ENCODE measurements at regions not wholly inside any gene's neighbourhood (a gene's known extent, or its start where the extent isn't known, plus 50 kb on each side); places are given as distances from the start of the nearest gene placed in this dataset.
A peak's percentile ranks its signal among the peaks of the same experiment; 100 is the strongest.
"Not testable (repeated sequence)": the region's sequence is repeated elsewhere in the genome, so short reads cannot be mapped to it uniquely, and the experiment has no call there.

DNA sequence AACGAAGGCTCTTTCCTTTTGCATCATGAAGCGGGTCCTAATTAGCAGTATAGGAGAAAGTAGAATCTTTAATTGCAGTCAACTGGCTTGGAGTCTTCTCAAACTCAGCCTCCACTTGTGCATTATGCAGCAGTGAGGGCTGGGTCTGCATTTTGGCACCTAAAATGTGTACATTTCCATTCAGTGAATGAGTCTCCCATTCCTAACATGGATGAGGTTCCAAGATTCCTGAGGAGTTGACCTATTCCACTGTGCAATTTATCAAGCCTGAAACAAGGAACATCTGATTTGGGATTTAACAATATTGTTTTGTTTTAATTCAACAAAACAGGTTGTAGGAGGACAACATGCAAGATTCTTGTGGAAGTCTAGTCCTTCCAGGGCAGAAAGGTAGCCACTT lies 171.8 kb upstream of the S1PR3 start:
- DNase-seq = no peak

DNA sequence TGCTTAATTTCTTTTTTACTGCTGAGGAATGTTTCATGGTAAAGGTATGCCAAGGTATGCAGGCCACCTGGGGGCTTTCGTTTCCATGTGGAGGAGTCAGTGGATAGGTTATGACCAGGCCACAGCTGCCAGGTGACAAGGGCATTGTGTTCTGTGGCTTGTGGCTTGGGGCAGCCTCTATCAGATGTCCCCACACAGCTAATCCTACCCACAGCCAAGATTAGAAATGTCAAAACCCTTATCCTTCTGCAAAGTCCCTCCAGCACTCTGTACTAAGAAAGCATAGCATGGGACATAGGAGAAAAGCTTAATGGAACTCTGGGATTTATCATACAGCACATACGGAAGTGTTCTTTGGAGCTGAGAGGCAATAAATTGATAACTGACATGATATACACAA lies 171.2 kb upstream of the S1PR3 start:
- DNase-seq = no peak

DNA sequence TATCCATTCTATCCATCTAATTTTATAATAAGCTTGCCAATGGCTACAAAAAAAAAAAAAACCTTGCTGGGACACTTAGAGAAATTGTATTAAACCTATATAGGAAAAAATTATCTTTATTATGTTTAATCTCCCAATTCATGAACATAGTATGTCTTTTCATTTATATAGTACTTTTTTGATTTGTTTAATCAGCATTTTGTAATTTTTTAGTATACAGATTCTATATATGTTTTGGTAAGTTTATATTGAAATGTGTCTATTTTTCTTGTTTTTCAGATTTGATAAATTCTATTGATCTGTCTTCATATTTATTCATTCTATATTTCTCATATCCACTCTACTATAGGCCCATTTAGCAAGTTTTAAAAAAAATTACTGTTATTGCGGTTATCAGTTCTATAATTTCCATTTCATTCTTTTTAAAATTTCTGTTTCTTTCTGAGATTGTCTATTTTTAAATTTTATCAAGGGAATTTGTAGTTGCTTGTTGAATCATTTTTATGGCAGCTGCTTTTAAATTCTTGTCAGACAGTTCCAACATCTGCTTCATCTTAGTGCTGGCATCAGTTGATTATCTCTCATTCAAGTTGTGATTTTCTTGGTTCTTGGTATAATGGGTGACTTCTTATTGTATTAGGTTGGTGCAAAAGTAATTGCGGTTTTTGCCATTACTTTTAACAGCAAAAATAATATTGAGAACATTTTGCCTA lies 170.1 kb upstream of the S1PR3 start:
- DNase-seq = no peak

DNA sequence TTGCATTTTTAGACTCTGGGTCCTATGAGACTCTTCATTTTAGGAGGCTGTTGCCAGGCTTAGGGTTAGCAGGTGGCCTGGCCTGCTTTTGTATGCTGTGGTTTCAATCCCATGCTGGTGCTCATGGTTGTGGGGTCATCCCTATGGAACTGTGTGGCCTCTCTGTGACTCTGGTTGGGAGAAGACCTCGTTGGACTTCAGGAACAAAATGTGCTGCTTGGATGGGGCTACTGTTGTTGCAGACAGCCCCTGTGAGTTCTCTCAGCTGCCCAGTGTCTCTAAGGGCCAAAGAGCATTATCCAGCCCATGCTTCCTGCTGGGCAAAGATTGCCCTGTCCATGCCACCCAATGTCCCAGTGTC lies 169.5 kb upstream of the S1PR3 start:
- DNase-seq = no peak

DNA sequence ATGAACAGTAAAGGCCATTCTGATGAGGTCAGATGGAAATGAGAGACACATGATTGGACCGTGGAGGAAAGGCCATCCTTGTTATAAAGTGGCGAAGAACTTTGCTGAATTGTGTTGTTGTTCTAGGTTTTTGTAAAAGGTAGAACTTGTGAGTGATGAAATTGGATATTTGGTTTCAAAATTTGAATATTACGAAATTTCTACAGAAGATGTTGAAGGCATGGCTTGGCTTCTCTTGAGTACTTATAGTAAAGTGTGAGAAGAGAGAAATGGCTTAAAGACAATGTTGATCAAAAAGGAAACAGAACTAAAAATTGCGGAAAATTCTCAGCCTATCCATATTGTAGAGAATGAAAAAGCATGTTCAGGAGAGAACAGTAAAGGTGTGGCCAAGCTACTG lies 166.6 kb upstream of the S1PR3 start:
- no peak for DNase-seq

DNA sequence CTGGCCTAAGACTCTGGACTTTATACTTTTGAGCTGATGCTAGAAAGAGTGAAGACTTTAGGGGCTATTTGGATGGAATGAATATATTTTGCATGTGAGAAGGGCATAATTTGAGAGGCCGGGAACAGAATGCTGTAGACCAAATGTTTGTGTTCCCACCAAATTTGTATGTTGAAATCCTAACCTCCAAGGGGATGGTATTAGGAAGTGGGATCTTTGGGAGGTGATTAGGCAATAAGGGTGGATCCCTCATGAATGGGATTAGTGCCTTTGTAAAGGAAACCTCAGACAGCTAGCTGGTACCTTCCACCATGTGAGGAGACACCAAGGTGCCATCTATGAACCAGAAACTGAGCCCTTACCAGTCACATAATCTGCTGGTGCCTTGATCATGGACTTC lies 165.1 kb upstream of the S1PR3 start:
- DNase-seq = no peak

DNA sequence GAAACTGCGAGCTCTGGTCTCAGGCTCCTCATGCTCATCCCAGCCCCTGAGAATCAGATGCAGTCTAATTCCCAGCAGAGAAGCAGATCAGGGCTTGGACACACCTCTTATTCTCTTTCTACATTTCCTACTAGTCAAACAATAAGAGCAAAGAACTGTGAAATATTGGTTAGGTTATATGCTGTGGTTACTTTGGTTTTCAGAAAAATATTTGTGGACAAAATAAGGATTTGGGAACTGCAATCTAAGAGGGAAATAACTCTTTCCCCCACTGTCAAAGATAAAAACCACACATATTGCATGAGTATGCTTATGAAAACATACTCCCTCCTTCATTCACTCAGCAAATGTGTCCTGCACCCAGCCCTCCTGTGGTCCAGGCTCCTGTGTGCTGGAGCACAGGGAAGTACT lies 164.5 kb upstream of the S1PR3 start:
- DNase-seq = no peak

DNA sequence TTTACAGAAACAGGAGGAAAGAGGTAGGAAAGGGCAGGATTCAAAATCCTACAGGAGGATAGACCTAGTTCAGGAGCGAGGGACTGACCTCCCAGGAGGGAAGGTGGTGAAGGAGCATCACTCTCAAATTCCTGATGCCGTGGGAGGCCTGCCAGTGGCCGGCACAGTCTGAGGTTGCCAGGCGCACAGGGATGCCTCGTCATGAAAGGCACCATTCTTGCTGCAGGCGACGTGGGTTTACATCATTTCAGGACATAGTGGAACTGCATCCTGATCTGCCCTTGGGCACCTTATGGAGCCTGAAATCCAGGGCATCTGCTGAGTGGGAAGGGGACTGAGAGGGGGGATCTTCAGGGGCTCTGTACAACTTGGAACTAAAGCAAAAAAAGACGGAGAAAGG lies 163.2 kb upstream of the S1PR3 start:
- DNase-seq = no peak

DNA sequence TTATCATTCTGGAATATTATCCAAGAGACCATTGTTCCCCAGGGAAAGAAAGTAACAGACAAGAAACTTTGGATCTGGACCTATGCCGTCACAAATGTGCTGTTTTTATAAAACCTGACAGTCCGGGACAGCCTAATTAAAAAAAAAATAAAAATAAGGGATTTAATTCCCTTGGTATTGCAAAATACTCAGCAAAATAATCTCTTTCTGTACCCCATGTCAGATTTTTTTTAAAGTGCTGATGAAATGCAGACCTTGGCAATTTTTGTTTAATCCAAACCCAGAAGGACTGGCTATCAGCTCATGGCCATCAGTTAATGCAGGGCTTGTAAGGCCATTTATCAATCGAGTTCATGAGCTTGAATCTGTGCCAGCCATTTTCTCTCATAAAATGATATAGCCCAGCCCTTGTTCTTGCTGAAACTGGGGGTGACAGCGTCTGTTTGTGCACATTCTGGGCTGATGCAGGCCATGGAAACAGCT lies 162.7 kb upstream of the S1PR3 start:
- DNase-seq = no peak

DNA sequence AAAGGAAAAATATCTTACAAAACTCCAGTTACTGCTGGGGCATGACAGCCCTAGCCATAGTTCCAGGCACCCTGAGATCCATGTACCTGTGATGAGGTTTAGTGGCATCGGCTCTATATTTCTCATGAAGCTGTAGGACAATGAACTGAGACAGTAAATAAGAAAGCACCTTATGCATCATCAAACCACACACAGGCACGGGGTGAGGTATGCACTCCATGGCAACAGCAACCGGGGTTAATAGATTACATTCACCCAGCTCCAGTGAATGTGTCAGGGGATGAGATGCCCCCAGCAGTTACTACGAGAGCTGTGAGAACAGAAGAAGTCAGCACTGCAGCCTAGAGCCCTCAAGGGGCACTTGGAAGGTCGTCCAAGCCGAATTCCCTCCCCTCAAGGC lies 162.0 kb upstream of the S1PR3 start:
- peak; percentile 79 for DNase-seq

DNA sequence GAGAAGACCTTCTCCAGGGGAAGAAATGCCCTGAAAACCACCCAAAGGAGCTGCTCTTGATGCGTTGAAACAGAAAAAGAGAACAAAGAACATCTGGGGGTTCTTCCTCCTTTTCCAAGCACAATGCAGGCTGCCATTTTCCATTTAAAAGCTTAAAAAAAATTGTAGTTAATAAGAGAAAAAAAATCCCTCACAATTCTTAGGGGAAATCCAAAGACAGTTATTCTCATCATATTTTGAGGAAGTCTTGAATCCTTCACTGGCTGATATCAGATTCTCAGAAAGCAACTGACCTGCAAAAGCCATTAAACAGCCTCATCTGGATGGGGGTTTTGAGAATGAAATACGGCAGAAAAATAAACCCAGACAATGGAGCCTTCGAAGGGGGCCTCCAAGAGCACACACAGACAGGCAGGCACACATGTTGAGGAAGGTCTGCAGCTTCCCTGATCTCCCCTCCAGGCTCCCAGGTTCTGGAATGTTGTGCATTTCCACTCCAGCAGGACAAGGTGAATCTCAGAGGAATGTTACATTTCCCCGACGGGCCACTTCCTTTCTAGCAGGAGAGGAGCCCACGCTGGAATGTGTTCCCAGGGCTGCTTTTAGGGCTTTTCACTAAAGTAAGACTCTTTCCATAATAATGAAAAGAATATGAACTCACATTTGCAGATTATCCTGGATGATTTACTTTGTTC lies 159.4 kb upstream of the S1PR3 start:
- DNase-seq = no peak

DNA sequence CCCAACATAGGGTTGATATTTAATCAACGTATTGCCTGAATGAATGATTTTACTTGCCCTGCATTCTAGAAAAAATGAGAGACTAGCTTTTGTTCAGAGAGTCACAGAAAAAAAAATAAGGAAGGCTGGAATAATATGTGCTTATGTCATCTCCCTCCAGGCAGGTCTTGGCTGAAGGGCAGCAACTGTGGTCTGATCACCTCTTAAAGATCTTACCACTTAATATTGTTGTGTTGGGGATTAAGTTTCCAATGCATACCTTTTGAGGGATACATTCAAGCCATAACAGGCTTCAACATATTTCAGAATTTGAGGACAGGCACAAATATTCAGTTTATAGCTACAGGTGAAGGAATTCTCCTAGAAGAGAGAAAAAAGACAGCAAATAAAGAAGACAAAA lies 157.3 kb upstream of the S1PR3 start:
- DNase-seq = no peak

DNA sequence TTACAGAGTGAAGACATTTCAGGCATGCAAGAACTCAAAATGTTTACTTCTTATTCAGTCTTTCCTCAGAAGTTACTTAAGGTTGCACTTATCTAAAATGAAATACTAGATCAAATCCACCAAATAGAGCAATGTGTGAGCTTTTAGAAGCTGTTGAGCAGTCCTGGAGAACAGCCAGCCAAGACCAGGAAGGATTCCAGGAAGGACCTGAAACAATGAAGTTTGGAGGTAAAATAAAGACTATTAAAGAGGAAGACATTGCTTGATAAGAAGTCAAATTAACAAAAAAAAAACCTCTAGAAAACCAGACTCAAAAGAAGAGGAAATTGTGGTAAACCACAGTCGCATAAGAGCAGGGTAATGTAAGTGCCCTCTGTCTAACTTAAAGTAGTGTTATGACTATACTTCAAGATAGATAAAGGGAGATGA lies 156.2 kb upstream of the S1PR3 start:
- DNase-seq = peak; percentile 76

DNA sequence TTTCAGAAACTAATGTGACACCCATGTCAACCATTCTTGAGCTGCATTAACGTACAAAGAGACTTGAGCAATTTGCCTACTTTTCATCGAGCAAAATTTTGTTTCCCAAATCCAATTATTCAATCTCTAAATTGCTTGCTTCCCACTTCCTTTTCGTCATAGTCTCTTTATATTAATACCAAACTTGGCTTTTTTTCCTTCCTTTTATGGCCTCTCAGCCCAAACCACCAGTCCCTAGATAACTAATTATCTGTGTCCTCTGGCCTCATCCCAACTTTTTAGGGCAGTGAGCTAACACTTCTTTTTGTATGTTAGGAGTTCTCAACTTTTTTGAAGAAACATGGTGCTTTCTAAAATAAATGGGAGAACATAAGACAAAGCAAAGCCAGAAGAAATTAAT lies 155.5 kb upstream of the S1PR3 start:
- DNase-seq = no peak

DNA sequence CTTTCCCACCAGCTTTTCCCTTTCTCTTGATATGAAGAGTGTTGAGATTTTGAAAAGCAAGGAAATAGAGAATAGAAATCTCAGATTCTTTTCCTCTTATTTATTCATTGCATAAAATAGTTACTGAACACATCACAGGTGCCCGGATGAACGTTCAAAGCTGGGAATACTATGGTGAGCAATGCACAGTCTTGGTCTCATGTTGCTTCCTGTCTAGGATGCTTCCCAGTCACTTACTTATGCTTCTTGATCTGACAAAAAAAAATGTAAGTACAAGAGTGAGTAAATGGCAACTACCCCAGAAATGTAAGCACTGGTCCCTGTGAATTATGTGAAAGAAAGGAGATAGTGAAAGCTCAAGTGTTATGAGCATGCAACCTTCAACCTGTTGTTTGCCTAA lies 153.5 kb upstream of the S1PR3 start:
- no peak for DNase-seq

DNA sequence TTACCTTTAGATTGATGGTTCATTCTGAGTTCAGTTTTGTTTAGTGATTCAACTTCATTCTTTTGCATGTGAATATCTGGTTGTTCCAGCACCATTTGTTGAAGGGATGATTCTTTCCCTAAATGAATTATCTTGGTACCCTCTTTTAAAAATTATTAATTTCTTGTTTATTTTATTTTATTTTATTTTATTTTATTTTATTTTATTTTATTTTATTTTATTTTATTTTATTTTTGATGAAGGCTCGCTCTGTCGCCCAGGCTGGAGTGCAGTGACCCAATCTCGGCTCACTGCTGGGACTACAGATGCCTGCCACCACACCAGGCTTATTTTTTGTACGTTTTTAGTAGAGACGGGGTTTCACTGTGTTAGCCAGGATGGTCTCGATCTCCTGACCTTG lies 141.4 kb upstream of the S1PR3 start:
- not testable (repeated sequence) for DNase-seq

DNA sequence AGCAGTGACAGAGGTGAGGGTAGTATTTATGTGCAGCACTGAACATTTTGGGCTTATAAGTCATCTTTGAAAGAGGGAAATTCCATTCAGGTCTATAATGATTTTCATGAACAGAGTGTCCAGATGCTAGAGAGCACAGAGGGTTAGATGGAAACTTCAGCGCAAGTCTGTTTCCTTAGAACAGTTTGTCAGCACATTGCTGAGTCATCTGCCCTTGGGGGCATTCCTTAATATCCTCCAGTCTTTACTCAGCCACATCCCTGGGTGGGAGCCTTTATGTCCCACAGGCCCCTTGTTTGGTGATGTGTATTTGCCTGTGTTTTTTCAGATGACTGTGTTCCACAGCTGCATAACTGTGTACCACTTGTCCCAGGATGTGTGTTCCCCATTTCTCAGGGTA lies 138.5 kb upstream of the S1PR3 start:
- DNase-seq = no peak

DNA sequence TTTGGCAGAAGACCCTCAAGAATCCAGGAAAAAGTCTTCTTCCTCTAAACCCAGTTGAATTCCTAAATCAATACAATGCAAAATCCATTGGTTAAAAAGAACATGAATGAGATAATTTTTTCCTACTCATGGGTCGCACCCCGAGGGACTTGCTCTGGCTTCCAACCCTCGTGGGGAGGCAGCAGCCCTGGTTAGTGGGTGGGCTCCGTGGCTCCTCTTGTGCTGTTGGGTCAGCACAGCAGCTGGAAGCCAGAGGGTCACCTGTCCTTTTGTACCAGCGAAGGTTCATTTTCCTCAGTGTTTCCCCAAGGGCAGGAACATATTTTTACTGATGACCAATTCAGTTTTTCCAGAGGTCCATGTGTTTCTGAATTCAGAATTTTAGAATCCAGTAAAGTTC lies 120.6 kb upstream of the S1PR3 start:
- no peak for DNase-seq

DNA sequence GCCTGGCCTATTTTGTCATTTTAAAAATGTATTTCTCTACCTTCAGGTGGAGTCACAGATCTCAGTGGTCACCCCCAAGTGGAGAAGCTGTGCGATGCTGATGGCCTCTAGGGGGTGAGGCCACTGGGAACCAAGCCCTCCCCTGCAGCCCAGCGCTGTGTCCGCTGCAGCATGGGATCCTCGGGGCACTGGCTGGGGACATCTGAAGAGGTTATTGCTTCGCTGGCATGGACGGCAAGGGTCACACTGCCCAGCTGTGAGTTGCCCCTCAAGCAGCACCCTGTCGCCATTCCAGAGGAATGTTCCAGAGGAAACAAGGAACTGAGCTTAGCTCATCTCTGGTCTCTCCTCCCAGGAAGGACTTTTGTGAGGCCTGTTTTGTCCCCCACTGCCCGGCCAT lies 119.6 kb upstream of the S1PR3 start:
- no peak for DNase-seq

DNA sequence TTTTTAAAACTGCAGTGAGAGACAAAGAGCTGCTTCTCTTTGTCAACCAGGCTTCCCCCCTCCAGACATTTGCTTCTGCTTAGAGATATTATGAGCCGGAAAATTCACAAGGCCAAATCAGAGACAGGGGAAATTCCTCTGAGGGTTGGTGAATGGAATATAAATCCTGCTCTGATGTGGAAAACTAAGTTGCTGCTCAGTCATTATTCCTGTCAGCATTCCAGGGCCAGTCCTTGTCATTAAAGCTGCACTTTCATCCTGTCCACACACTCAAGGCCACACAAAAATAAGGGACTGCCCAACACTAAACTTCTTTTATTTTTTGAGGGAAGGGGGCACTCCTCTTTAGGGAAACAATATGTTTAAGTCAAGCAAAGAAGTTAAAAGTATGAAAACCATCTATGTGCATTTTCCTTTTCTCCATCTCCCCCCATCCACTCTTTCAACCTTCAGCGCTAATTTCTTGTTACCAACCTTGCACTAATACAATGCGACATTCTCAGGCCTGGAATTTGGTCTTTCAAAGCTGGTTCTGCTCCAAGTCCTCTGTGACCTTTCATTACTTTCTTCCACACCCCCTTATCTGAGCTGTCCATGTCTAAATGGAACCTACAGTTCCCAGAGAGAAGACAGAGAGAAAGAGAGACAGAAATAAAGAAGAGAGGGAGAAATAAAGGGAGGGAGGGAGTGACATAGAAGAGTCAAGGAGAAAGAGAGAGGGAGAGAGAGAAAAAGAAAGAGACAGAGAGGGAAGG lies 118.9 kb upstream of the S1PR3 start:
- DNase-seq = no peak

DNA sequence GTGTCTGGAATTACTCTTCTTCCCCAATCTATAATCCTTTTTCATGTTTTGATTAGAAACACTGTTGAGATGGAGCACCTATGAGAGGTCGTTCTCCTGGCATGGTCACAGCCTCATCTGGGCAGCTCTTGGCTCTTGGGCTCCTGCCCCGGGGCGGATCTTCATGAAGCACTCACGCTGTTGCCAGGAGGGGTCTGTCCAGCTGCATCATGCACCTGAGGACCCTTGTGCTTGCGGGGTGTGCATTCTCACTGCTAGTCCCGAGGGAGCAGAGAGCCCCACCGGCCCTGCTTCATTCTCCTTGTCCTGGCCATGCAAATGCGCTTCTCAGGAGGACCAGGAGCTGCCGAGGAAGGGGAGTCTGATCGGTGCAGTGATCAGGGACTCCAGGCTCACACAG lies 117.6 kb upstream of the S1PR3 start:
- DNase-seq = no peak

DNA sequence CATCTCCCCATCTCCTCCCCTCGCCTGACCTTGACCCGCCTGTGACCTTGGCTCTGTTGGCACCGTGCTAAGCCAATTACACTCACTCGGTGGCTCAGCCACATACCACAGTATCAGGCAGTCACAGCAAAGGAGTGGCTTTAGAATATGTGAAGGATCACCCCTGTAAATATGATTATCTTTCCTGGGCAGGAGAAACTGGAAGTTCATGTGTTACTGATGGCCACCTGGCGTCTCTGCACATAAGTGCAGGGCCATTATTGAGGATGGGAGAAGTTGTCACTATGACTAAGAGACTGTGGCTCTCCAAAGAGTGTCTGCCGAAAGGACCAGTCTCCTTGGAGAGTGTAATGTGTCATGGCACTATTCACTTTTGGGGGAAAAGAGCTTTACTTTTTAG lies 116.9 kb upstream of the S1PR3 start:
- DNase-seq = no peak

DNA sequence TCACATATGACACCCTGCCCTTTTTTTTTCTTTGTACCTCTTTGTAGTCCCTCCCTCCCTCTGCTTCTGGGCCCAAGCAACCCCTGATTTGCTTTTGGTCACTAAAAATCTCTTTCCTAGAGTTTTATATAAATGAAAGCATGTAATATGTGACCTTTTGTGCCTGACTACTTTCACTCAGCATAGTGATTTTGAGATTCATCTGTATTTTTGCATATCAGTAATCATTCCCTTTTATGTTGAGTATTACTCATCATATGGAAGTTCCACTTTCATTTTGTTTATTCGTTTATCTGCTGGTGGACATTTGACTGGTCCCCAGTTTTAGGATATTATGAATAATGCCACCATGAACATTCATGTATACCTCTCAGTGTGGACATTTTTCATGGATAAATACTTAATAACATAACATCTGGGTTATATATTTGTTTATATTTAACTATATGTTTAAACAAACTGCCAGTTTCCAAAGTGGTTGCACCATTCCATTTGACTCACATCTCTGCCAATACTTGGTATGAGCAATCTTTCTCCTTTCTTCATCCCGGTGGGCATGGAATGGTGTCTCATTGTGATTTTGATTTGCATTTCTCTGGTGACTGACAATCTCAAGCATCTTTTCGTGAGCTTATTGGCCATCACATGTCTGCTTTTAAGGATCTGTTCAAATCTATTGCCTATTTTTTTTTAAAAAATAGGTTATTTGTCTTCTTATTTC lies 115.7 kb upstream of the S1PR3 start:
- no peak for DNase-seq
